ENCODE measurements at regions not wholly inside any gene's neighbourhood (a gene's known extent, or its start where the extent isn't known, plus 50 kb on each side); places are given as distances from the start of the nearest gene placed in this dataset.
A peak's percentile ranks its signal among the peaks of the same experiment; 100 is the strongest.

DNA sequence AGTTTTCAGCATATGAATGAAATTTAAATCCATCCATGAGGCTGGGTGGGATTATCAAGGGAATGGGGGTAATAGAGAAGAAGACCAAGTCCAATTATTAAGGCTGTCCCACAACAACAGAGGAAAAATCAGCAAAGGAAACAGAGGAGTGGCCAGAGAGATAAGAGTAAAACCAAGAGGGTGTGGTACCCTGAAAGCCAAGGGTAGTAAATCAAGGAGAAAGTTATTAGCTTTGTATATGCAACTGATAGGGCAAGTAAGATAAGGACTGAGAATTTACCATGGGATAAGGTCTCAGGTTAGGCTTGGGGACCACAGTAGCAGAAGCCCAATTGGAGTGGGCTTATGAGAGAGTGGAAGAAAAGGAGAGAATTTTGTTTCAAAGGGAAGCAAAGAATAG lies 134.5 kb downstream of the NUAK1 start:
- no peak overlapping the region for H3K4me3 ChIP-seq (ENCODE audit: low read depth, low read length)
- TF ChIP-seq, protein P1, sequence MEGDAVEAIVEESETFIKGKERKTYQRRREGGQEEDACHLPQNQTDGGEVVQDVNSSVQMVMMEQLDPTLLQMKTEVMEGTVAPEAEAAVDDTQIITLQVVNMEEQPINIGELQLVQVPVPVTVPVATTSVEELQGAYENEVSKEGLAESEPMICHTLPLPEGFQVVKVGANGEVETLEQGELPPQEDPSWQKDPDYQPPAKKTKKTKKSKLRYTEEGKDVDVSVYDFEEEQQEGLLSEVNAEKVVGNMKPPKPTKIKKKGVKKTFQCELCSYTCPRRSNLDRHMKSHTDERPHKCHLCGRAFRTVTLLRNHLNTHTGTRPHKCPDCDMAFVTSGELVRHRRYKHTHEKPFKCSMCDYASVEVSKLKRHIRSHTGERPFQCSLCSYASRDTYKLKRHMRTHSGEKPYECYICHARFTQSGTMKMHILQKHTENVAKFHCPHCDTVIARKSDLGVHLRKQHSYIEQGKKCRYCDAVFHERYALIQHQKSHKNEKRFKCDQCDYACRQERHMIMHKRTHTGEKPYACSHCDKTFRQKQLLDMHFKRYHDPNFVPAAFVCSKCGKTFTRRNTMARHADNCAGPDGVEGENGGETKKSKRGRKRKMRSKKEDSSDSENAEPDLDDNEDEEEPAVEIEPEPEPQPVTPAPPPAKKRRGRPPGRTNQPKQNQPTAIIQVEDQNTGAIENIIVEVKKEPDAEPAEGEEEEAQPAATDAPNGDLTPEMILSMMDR (IDR thresholded peaks at IDR 0.05; ENCODE audit: insufficient read depth, low read length): no peak
- DNase-seq (ENCODE audit: low read depth): no peak

- no peak overlapping the region for H3K4me3 ChIP-seq (ENCODE audit: low read depth, low read length)
- TF ChIP-seq, protein P1 (IDR thresholded peaks at IDR 0.05; ENCODE audit: insufficient read depth, low read length): no peak
- DNase-seq (ENCODE audit: low read depth): no peak
Measured at GRCh38 chr12:106006382-106006781, 132.4 kb downstream of the NUAK1 start.

GRCh38 chr12:106006940-106007339 lies 131.8 kb downstream of the NUAK1 start:
- no peak overlapping the region for H3K4me3 ChIP-seq (ENCODE audit: low read depth, low read length)
- TF ChIP-seq, protein P1 (IDR thresholded peaks at IDR 0.05; ENCODE audit: insufficient read depth, low read length): no peak
- DNase-seq (ENCODE audit: low read depth): no peak

GRCh38 chr12:106010741-106011140 lies 128.0 kb downstream of the NUAK1 start:
- no peak overlapping the region for H3K4me3 ChIP-seq (ENCODE audit: low read depth, low read length)
- TF ChIP-seq, protein P1 (IDR thresholded peaks at IDR 0.05; ENCODE audit: insufficient read depth, low read length): no peak
- peak; percentile 25 for DNase-seq (ENCODE audit: low read depth)

Data from fibroblast of the aortic adventitia (primary cell).